Frontal cortex (tissue), 3 donors: ENCODE measurements at regions not wholly inside any gene's neighbourhood (a gene's known extent, or its start where the extent isn't known, plus 50 kb on each side); places are given as distances from the start of the nearest gene placed in this dataset.
"Not testable (repeated sequence)": the region's sequence is repeated elsewhere in the genome, so short reads cannot be mapped to it uniquely, and the experiment has no call there.

ENCODE experiments used
- DNase-seq, 2 donors: peaks; one replicate each; pipeline ENCODE4 v3.0.0; 2012; ENCODE audit warnings: low spot score in 2 of 2
- FAIRE-seq: peaks from 2 replicates; lab custom pipeline; 2012; peaks lifted over from hg19 to GRCh38; lab: Jason Lieb, UNC
- donor health status: control.
- donor health status: control.
- donor health status: control.

- FAIRE-seq, result no peak
- no peak for DNase-seq
These were observed 712.3 kb downstream of the METTL15 start for GRCh38 chr11:28820296-28820989.

- no peak for FAIRE-seq
- DNase-seq, result no peak
These were observed 711.6 kb downstream of the METTL15 start for GRCh38 chr11:28819741-28820140.

GRCh38 chr11:28815110-28815509, 706.9 kb downstream of the METTL15 start:
- DNase-seq, result no peak
- FAIRE-seq, result no peak

- FAIRE-seq (no peak), DNase-seq (no peak)
These were observed 700.6 kb downstream of the METTL15 start for GRCh38 chr11:28808771-28809170.

- DNase-seq (no peak), FAIRE-seq (no peak)
These were observed 691.1 kb downstream of the METTL15 start for GRCh38 chr11:28799316-28799715.

GRCh38 chr11:28798286-28798685, 690.1 kb downstream of the METTL15 start:
- no peak for DNase-seq
- FAIRE-seq, result no peak

- DNase-seq, result no peak
- FAIRE-seq, result no peak
These were observed 689.3 kb downstream of the METTL15 start for GRCh38 chr11:28797536-28797935.

- FAIRE-seq (no peak), DNase-seq (no peak)
These were observed 686.2 kb downstream of the METTL15 start for GRCh38 chr11:28794405-28794804.

- no peak for DNase-seq
- no peak for FAIRE-seq
These were observed 685.1 kb downstream of the METTL15 start for GRCh38 chr11:28793282-28793738.

- FAIRE-seq (no peak), DNase-seq (no peak)
These were observed 684.7 kb downstream of the METTL15 start for GRCh38 chr11:28792856-28793255.

GRCh38 chr11:28787897-28788296, 679.7 kb downstream of the METTL15 start:
- DNase-seq, FAIRE-seq: not testable (repeated sequence)

- no peak for FAIRE-seq
- no peak for DNase-seq
These were observed 668.9 kb downstream of the METTL15 start for GRCh38 chr11:28777126-28777525.

- DNase-seq (no peak), FAIRE-seq (no peak)
These were observed 665.4 kb downstream of the METTL15 start for GRCh38 chr11:28773606-28774005.

GRCh38 chr11:28770806-28771205, 662.6 kb downstream of the METTL15 start:
- FAIRE-seq (no peak), DNase-seq (no peak)

- DNase-seq, result no peak
- no peak for FAIRE-seq
These were observed 659.4 kb downstream of the METTL15 start for GRCh38 chr11:28767574-28767973.

- DNase-seq (no peak), FAIRE-seq (no peak)
These were observed 655.7 kb downstream of the METTL15 start for GRCh38 chr11:28763876-28764275.

- FAIRE-seq, result no peak
- DNase-seq, result no peak
These were observed 655.0 kb downstream of the METTL15 start for GRCh38 chr11:28763151-28763550.

- no peak for DNase-seq
- no peak for FAIRE-seq
These were observed 652.6 kb downstream of the METTL15 start for GRCh38 chr11:28760676-28761390.

- DNase-seq, result no peak
- FAIRE-seq, result no peak
These were observed 651.1 kb downstream of the METTL15 start for GRCh38 chr11:28759311-28759710.

- FAIRE-seq, result no peak
These were observed 649.7 kb downstream of the METTL15 start for GRCh38 chr11:28757725-28758515.

GRCh38 chr11:28756977-28757376, 648.8 kb downstream of the METTL15 start:
- no peak for FAIRE-seq
- DNase-seq, result no peak

More at GRCh38 chr11:28757725-28758515, 649.7 kb downstream of the METTL15 start:
- no peak for DNase-seq
